ENCODE measurements at regions not wholly inside any gene's neighbourhood (a gene's known extent, or its start where the extent isn't known, plus 50 kb on each side); places are given as distances from the start of the nearest gene placed in this dataset.

GRCh38 chr11:27282806-27283205, 80.2 kb downstream of the CCDC34 start:
- TF ChIP-seq, protein P1, sequence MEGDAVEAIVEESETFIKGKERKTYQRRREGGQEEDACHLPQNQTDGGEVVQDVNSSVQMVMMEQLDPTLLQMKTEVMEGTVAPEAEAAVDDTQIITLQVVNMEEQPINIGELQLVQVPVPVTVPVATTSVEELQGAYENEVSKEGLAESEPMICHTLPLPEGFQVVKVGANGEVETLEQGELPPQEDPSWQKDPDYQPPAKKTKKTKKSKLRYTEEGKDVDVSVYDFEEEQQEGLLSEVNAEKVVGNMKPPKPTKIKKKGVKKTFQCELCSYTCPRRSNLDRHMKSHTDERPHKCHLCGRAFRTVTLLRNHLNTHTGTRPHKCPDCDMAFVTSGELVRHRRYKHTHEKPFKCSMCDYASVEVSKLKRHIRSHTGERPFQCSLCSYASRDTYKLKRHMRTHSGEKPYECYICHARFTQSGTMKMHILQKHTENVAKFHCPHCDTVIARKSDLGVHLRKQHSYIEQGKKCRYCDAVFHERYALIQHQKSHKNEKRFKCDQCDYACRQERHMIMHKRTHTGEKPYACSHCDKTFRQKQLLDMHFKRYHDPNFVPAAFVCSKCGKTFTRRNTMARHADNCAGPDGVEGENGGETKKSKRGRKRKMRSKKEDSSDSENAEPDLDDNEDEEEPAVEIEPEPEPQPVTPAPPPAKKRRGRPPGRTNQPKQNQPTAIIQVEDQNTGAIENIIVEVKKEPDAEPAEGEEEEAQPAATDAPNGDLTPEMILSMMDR (IDR thresholded peaks at IDR 0.05) = no peak
- no peak for TF ChIP-seq POLR2A (IDR thresholded peaks at IDR 0.05)

Data from uterus (tissue), 2 donors.